PFSK-1 (cell line): ENCODE measurements at regions not wholly inside any gene's neighbourhood (a gene's known extent, or its start where the extent isn't known, plus 50 kb on each side); places are given as distances from the start of the nearest gene placed in this dataset.

Source experiments
- FOXP2 ChIP-seq: optimal IDR thresholded peaks from 2 replicates; pipeline ENCODE3; 2011; ENCODE audit warnings: borderline replicate concordance, control low read depth, inconsistent platforms; ENCODE audit not compliant: insufficient read depth; ENCODE audit errors: extremely low read length, extremely low read depth
- POLR2AphosphoS5 ChIP-seq: IDR thresholded peaks from 2 replicates; pipeline ENCODE4 v1.6.1; 2012; ENCODE audit warnings: low read depth, mild to moderate bottlenecking, control low read depth, low read length, moderate library complexity
- SIN3A ChIP-seq: IDR thresholded peaks from 2 replicates; pipeline ENCODE4 v1.6.1; 2012; ENCODE audit warnings: mild to moderate bottlenecking, low read length, moderate library complexity, borderline replicate concordance; ENCODE audit not compliant: insufficient read depth
- TAF1 ChIP-seq: IDR thresholded peaks from 2 replicates; pipeline ENCODE4 v1.6.1; 2012; ENCODE audit warnings: low read length, control low read depth, borderline replicate concordance; ENCODE audit not compliant: insufficient read depth
- TF ChIP-seq, protein P1 (sequence below), 2 experiments: IDR thresholded peaks; 2 replicates each; pipeline versions ENCODE4 v1.6.1 to v1.8.0; 2011 to 2012; ENCODE audit warnings: low read depth in 2 of 2, low read length in 2 of 2, control low read depth in 1 of 2, inconsistent platforms in 1 of 2, mild to moderate bottlenecking in 1 of 2, moderate library complexity in 1 of 2; ENCODE audit not compliant: insufficient read depth in 1 of 2

DNA sequence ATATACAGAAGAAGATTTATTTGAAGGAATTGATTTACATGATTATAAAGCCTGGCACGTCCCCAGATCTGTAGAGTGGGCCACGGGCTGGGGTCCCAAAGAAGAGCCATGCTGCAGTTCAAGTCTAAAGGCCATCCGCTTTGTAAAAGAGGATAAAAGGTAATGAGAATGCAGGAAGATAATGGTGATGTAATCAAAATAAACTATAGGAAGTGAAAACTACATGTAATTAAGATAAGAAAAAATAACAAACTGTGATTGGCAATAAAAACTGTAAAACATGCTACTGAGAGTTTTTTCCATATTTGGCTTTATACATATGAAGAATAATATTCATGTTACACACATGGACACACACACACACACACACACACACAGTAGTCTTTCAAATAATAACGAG, 59.0 kb upstream of the TMEFF2 start:
- TF ChIP-seq SIN3A (no peak), FOXP2 (no peak), TAF1 (no peak), POLR2AphosphoS5 (no peak)
- TF ChIP-seq, protein P1, sequence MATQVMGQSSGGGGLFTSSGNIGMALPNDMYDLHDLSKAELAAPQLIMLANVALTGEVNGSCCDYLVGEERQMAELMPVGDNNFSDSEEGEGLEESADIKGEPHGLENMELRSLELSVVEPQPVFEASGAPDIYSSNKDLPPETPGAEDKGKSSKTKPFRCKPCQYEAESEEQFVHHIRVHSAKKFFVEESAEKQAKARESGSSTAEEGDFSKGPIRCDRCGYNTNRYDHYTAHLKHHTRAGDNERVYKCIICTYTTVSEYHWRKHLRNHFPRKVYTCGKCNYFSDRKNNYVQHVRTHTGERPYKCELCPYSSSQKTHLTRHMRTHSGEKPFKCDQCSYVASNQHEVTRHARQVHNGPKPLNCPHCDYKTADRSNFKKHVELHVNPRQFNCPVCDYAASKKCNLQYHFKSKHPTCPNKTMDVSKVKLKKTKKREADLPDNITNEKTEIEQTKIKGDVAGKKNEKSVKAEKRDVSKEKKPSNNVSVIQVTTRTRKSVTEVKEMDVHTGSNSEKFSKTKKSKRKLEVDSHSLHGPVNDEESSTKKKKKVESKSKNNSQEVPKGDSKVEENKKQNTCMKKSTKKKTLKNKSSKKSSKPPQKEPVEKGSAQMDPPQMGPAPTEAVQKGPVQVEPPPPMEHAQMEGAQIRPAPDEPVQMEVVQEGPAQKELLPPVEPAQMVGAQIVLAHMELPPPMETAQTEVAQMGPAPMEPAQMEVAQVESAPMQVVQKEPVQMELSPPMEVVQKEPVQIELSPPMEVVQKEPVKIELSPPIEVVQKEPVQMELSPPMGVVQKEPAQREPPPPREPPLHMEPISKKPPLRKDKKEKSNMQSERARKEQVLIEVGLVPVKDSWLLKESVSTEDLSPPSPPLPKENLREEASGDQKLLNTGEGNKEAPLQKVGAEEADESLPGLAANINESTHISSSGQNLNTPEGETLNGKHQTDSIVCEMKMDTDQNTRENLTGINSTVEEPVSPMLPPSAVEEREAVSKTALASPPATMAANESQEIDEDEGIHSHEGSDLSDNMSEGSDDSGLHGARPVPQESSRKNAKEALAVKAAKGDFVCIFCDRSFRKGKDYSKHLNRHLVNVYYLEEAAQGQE (IDR thresholded peaks at IDR 0.05; ENCODE audit: insufficient read depth in 1 of 2, low read depth in 2 of 2, low read length in 2 of 2) = no peak

DNA sequence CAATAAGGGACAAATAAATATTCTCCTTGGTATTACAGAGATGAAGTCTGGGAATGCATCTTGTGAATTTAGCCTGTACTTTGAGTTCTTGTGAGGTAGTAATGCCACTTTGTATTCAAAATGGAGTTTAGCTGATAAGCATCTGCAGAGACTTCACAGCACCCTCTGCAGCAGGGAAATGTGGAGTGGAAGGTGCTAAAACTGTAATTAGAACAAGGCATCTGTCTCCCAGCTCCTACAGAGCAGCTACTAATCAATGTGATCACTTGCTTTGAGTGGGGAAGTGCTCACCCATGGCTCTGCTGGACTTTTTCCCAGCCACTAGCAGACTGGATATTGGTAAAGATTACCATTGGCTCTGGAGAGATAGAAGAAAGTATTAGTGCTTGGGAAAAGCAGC, 56.2 kb upstream of the TMEFF2 start:
- TF ChIP-seq SIN3A = no peak
- TF ChIP-seq POLR2AphosphoS5 = no peak
- TF ChIP-seq, protein P1 (IDR thresholded peaks at IDR 0.05; ENCODE audit: insufficient read depth in 1 of 2, low read depth in 2 of 2, low read length in 2 of 2) = no peak
- no peak for TF ChIP-seq FOXP2
- no peak for TF ChIP-seq TAF1

DNA sequence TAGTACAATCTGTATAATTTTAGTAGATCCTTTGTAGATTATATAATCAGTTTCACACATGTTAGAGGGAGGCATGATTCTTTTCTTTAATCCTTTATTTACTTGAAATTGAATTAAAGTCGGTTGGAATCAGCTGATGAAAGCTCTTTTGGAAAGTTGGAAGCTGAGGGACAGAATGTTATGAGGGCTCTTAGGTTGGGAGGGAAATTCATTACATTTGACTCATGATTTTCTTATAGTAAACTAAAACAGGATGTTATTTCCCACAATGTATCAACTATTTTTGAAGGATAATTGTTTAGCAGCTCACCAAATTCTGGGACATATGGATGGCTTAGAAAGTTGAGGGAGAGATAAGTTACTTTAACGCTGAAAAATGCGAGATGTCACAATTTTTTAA, 52.7 kb upstream of the TMEFF2 start:
- TF ChIP-seq POLR2AphosphoS5 (no peak), SIN3A (no peak), TAF1 (no peak)
- TF ChIP-seq, protein P1 (IDR thresholded peaks at IDR 0.05; ENCODE audit: insufficient read depth in 1 of 2, low read depth in 2 of 2, low read length in 2 of 2) = no peak

DNA sequence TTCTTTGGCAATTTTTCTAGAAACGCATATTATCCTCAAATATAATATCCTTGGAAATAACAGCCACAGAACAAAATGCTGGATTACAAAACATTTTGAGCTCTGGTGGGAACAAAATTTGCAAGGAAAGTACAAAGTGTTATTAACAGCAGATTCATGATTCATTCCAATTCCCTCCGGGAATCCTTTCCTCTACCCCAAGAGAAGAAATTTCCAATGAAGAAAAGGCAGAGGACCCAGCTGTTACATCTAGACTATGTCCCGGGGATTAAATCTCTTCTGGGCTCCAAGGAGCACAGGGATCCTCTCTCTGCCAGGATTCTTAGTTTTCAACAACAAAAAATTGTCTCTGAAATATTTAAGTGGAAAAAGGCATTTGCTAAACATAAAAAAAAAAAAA, 51.6 kb upstream of the TMEFF2 start:
- no peak for TF ChIP-seq TAF1
- TF ChIP-seq POLR2AphosphoS5 = no peak
- no peak for TF ChIP-seq FOXP2
- TF ChIP-seq, protein P1 (IDR thresholded peaks at IDR 0.05; ENCODE audit: insufficient read depth in 1 of 2, low read depth in 2 of 2, low read length in 2 of 2) = no peak
- no peak for TF ChIP-seq SIN3A

DNA sequence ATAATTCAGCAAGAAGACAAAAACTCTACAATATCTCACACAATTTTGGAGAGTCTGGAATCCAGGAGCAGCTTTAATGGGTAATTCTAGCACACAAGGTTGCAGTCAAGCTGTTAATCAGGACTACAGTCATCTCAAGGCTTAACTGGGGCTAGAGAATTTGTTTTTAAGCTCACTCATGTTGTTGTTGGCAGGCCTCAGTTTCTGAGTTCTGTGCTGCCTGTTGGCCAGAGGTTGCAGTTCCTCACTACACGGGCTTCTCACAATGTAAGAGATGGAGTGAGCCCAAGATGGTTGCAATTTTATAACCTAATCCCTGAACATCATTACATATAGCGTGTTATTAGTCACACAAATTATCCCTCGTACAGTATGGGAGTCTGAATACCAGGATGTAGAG, 50.6 kb upstream of the TMEFF2 start:
- TF ChIP-seq TAF1 = no peak
- TF ChIP-seq POLR2AphosphoS5 = no peak
- TF ChIP-seq SIN3A = no peak
- TF ChIP-seq, protein P1 (IDR thresholded peaks at IDR 0.05; ENCODE audit: insufficient read depth in 1 of 2, low read depth in 2 of 2, low read length in 2 of 2) = no peak
- no peak for TF ChIP-seq FOXP2
